ENCODE measurements at regions not wholly inside any gene's neighbourhood (a gene's known extent, or its start where the extent isn't known, plus 50 kb on each side); places are given as distances from the start of the nearest gene placed in this dataset.
"Not testable (repeated sequence)": the region's sequence is repeated elsewhere in the genome, so short reads cannot be mapped to it uniquely, and the experiment has no call there.

DNA sequence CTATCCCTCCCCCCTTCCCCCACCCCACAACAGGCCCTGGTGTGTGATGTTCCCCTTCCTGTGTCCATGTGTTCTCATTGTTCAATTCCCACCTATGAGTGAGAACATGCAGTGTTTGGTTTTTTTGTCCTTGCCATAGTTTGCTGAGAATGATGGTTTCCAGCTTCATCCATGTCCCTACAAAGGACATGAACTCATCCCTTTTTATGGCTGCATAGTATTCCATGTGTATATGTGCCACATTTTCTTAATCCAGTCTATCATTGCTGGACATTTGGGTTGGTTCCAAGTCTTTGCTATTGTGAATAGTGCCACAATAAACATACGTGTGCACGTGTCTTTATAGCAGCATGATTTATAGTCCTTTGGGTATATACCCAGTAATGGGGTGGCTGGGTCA is 52.3 kb upstream of the MAN1A2 start:
- POLR2A ChIA-PET; DNase-seq (ENCODE audit: low read depth, low spot score); H3K4me3 ChIP-seq (ENCODE audit: low read depth, low read length); CTCF ChIA-PET: not testable (repeated sequence)

DNA sequence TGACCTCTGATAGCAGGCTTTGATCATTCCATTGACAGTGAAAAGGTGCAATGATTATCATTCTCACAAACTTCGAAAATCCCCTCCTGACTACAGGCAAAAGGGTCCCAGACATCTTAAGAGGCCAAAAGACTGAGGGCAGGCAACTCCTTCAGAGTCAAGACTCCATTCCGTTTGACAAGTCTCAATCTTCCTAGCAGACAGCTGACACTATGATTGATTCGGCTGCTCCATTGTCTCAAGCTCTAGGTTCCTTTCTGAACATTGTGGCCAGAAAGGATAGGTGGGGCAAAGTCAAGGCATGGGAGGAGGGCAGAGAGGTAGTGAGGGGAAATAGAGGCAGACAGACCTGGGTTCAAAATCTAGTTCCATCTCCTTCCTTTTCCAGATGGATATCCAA is 53.7 kb upstream of the MAN1A2 start:
- no peak for DNase-seq (ENCODE audit: low read depth, low spot score)
- TF ChIP-seq, protein P1, sequence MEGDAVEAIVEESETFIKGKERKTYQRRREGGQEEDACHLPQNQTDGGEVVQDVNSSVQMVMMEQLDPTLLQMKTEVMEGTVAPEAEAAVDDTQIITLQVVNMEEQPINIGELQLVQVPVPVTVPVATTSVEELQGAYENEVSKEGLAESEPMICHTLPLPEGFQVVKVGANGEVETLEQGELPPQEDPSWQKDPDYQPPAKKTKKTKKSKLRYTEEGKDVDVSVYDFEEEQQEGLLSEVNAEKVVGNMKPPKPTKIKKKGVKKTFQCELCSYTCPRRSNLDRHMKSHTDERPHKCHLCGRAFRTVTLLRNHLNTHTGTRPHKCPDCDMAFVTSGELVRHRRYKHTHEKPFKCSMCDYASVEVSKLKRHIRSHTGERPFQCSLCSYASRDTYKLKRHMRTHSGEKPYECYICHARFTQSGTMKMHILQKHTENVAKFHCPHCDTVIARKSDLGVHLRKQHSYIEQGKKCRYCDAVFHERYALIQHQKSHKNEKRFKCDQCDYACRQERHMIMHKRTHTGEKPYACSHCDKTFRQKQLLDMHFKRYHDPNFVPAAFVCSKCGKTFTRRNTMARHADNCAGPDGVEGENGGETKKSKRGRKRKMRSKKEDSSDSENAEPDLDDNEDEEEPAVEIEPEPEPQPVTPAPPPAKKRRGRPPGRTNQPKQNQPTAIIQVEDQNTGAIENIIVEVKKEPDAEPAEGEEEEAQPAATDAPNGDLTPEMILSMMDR (IDR thresholded peaks at IDR 0.05; ENCODE audit: insufficient read depth, low read length, missing control alignments): no peak
- no peak overlapping the region for H3K4me3 ChIP-seq (ENCODE audit: low read depth, low read length)
- POLR2A ChIA-PET: no interaction called here
- CTCF ChIA-PET: no interaction called here

DNA sequence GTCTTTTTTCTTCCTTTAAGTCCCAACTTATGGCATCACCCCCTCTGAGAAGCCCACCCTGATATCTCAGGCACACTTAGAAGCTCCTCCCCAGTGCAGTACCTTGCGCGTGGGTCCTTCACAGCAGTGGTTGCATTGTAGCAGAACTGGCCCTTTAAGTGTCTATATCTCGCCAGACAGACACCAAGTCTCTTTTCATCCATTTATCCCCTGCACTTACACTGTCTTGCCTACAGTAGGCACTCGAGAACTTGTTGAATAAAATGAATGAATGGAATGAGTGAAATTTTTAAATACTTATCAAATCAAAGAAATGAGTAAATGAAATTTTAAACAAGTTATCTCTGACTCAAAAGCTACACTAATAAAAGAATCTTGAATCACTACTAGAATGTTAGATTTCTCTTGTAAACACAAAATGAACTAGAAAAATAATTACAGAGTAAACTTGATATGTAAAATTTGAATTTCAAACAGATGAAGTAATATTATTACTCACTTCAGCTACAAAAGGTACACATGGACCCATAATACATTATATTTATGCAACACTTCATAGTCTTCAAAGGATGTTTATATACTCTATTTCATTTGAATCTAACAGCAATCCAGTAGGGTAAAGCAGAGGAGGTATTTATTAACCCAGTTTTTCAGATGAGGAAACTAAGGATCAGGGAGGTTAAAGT is 54.7 kb upstream of the MAN1A2 start:
- TF ChIP-seq, protein P1 (IDR thresholded peaks at IDR 0.05; ENCODE audit: insufficient read depth, low read length, missing control alignments): peak; percentile 22
- no peak overlapping the region for H3K4me3 ChIP-seq (ENCODE audit: low read depth, low read length)
- DNase-seq (ENCODE audit: low read depth, low spot score): peak; percentile 7
- ChIA-PET POLR2A (no interaction called here), CTCF (no interaction called here)

DNA sequence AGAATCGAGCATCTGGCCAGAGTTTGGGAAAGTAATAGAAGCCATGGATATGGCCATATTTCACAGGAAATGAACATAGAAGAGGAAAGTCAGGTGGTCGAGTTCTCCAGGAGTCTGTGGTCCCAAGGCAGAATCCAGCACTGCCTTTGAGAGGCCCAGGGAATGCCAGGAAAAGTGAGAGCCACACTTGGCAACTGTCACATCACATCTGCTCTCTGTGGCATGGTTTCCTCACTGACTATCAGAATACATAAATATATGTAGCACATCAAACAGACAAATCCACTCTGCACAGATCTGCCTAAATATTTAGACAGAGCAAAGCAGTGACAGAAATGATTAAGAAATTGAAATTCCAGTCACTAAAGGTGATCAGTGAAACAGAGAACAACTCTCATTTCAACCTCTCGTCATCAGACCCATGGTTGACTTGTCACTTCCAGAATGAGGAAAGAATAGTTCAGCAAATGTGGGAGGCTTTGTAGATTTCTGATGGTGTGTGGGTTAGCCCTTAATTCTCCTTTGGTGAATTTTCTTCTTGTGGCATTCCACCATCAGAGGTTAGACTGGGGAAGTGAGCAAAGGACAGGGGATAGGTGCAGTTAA is 58.8 kb upstream of the MAN1A2 start:
- TF ChIP-seq, protein P1 (IDR thresholded peaks at IDR 0.05; ENCODE audit: insufficient read depth, low read length, missing control alignments): no peak
- H3K4me3 ChIP-seq (ENCODE audit: low read depth, low read length): no peak overlapping the region
- POLR2A ChIA-PET: no interaction called here
- DNase-seq (ENCODE audit: low read depth, low spot score): no peak
- CTCF ChIA-PET: no interaction called here

GRCh38 chr1:117301901-117302300 is 65.3 kb upstream of the MAN1A2 start:
- H3K4me3 ChIP-seq (ENCODE audit: low read depth, low read length): no peak overlapping the region
- TF ChIP-seq, protein P1 (IDR thresholded peaks at IDR 0.05; ENCODE audit: insufficient read depth, low read length, missing control alignments): no peak
- DNase-seq (ENCODE audit: low read depth, low spot score): no peak
- ChIA-PET CTCF (no interaction called here), POLR2A (no interaction called here)

- CTCF ChIA-PET; DNase-seq (ENCODE audit: low read depth, low spot score); H3K4me3 ChIP-seq (ENCODE audit: low read depth, low read length); POLR2A ChIA-PET: not testable (repeated sequence)
These were observed 67.1 kb upstream of the MAN1A2 start for GRCh38 chr1:117300183-117300582.

DNA sequence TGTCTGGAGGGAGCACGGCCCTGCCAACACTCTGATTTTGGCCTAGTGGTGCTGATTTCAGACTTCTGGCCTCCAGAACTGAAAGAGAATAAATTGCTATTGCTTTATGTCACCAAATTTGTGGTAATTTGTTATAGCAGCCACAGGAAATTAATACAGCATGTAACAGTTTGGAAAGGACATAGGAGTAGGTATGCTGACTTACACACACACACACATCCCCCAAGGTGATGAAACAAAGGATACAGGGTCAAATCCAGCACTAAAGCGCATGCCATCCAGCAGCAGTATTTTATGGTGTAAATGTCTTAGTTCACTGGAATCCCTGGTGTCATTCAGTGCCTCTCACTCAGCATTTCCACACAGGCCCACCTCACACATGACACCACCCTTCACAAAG is 72.2 kb upstream of the MAN1A2 start:
- TF ChIP-seq, protein P1 (IDR thresholded peaks at IDR 0.05; ENCODE audit: insufficient read depth, low read length, missing control alignments): no peak
- DNase-seq (ENCODE audit: low read depth, low spot score): no peak
- no peak overlapping the region for H3K4me3 ChIP-seq (ENCODE audit: low read depth, low read length)
- CTCF ChIA-PET: interaction anchor here (2.3 kb wide), 1 partner anchor 228 kb away, joined by 6 read pairs; no protein-coding TSS in a partner anchor
- POLR2A ChIA-PET: no interaction called here
